ENCODE measurements at regions not wholly inside any gene's neighbourhood (a gene's known extent, or its start where the extent isn't known, plus 50 kb on each side); places are given as distances from the start of the nearest gene placed in this dataset.
A peak's percentile ranks its signal among the peaks of the same experiment; 100 is the strongest.
"Not testable (repeated sequence)": the region's sequence is repeated elsewhere in the genome, so short reads cannot be mapped to it uniquely, and the experiment has no call there.

- intact Hi-C loops (cut with DNase I); DNase-seq; H3K4me3 ChIP-seq; ATAC-seq; H3K27me3 ChIP-seq; H3K27ac ChIP-seq; H3K9me3 ChIP-seq; H3K36me3 ChIP-seq; H3K4me1 ChIP-seq: not testable (repeated sequence)
- 77 to 91% (median 81%) methylated on average over 1 of the region's 1 CpG for WGBS, 4 donors
Measured at GRCh38 chr17:30653038-30653437, 171.5 kb downstream of the CRLF3 start.

- H3K27me3 ChIP-seq; H3K9me3 ChIP-seq; H3K4me1 ChIP-seq; H3K27ac ChIP-seq; H3K4me3 ChIP-seq; intact Hi-C loops (cut with DNase I); H3K36me3 ChIP-seq; DNase-seq: not testable (repeated sequence)
- 51 to 72% (median 59%) methylated on average over 5 to 7 of the region's 7 CpGs for WGBS, 4 donors
- ATAC-seq, result peak in 2 of 4 donors; percentile 27 to 43
Measured at GRCh38 chr17:30650149-30650548, 172.9 kb downstream of the GOSR1 start.

GRCh38 chr17:30648015-30648620 lies 170.9 kb downstream of the GOSR1 start:
- H3K27me3 ChIP-seq; H3K4me1 ChIP-seq; ATAC-seq; DNase-seq; H3K4me3 ChIP-seq; intact Hi-C loops (cut with DNase I); H3K9me3 ChIP-seq; H3K36me3 ChIP-seq; H3K27ac ChIP-seq: not testable (repeated sequence)
- WGBS, 4 donors, result 89 to 95% (median 92%) methylated on average over 6 to 7 of the region's 7 CpGs

- H3K27me3 ChIP-seq; H3K27ac ChIP-seq; H3K36me3 ChIP-seq; H3K4me3 ChIP-seq; DNase-seq; H3K9me3 ChIP-seq; intact Hi-C loops (cut with DNase I); H3K4me1 ChIP-seq; ATAC-seq: not testable (repeated sequence)
- WGBS, 4 donors, result 22 to 30% (median 27%) methylated on average over 7 of the region's 7 CpGs
Measured at GRCh38 chr17:30645875-30646274, 168.7 kb downstream of the GOSR1 start.

GRCh38 chr17:30644713-30645112 lies 167.5 kb downstream of the GOSR1 start:
- peak in 1 of 4 donors; percentile 41 for ATAC-seq
- H3K27ac ChIP-seq; DNase-seq; intact Hi-C loops (cut with DNase I); H3K9me3 ChIP-seq; H3K4me3 ChIP-seq; H3K4me1 ChIP-seq; H3K36me3 ChIP-seq; H3K27me3 ChIP-seq: not testable (repeated sequence)
- WGBS, 4 donors, result 27 to 33% methylated on average over 4 of the region's 8 CpGs; no CpG with 5 or more reads in 2 of the 4 donors

GRCh38 chr17:30644287-30644686 lies 167.1 kb downstream of the GOSR1 start:
- H3K36me3 ChIP-seq; H3K27ac ChIP-seq; DNase-seq; ATAC-seq; H3K27me3 ChIP-seq; H3K9me3 ChIP-seq; H3K4me1 ChIP-seq; H3K4me3 ChIP-seq; intact Hi-C loops (cut with DNase I): not testable (repeated sequence)
- 88 to 92% (median 90%) methylated on average over 7 to 9 of the region's 9 CpGs for WGBS, 4 donors

DNA sequence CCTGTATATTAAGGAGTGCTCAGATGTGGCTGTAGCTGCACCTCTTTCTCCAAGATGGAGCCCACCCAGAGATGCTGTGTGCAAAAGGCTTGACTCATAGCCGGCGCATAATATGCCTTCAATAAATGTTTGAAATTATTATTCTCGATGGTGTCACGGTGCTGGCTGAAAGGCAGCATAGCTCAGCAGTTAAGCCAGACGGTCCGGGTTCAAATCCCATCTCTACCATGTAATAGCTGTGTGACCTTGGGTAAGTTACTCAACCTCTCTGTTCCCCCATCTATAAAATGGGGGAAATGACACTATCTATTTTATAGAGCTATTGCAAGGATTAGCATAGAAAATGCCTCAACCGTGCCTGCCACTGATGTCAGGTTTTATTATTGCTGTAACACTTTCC lies 164.2 kb downstream of the GOSR1 start:
- H3K9me3 ChIP-seq; ATAC-seq; H3K27ac ChIP-seq; H3K4me3 ChIP-seq; intact Hi-C loops (cut with DNase I); H3K4me1 ChIP-seq; DNase-seq; H3K36me3 ChIP-seq; H3K27me3 ChIP-seq: not testable (repeated sequence)
- 90 to 96% (median 94%) methylated on average over 6 to 7 of the region's 7 CpGs for WGBS, 4 donors

- WGBS, 4 donors, result 86 to 95% (median 89%) methylated on average over 3 to 4 of the region's 4 CpGs
- H3K4me3 ChIP-seq; DNase-seq; ATAC-seq; H3K4me1 ChIP-seq; H3K9me3 ChIP-seq; H3K27ac ChIP-seq; H3K27me3 ChIP-seq; H3K36me3 ChIP-seq; intact Hi-C loops (cut with DNase I): not testable (repeated sequence)
Measured at GRCh38 chr17:30639391-30639790, 162.2 kb downstream of the GOSR1 start.

- ATAC-seq; intact Hi-C loops (cut with DNase I); H3K27ac ChIP-seq; DNase-seq; H3K9me3 ChIP-seq; H3K27me3 ChIP-seq; H3K4me3 ChIP-seq; H3K36me3 ChIP-seq; H3K4me1 ChIP-seq: not testable (repeated sequence)
- WGBS, 4 donors, result 81 to 93% (median 85%) methylated on average over 3 to 4 of the region's 4 CpGs
Measured at GRCh38 chr17:30638968-30639367, 161.8 kb downstream of the GOSR1 start.

- intact Hi-C loops (cut with DNase I), result not testable (repeated sequence)
- WGBS, 4 donors, result 96 to 98% (median 97%) methylated on average over 6 of the region's 6 CpGs
Measured at GRCh38 chr17:30631651-30632050, 154.4 kb downstream of the GOSR1 start.

GRCh38 chr17:30625380-30625779 lies 148.2 kb downstream of the GOSR1 start:
- 93 to 97% (median 95%) methylated on average over 10 to 17 of the region's 18 CpGs for WGBS, 4 donors
- DNase-seq, ATAC-seq: not testable (repeated sequence)

More at GRCh38 chr17:30631651-30632050, 154.4 kb downstream of the GOSR1 start:
- H3K36me3 ChIP-seq, result peaks cover 0 to 23% (median 4%) of the 10 kb centered on the region in 9 donors
- not testable (repeated sequence) for ATAC-seq, H3K4me1 ChIP-seq, H3K27ac ChIP-seq, H3K9me3 ChIP-seq, DNase-seq, H3K27me3 ChIP-seq, H3K4me3 ChIP-seq

More at GRCh38 chr17:30625380-30625779, 148.2 kb downstream of the GOSR1 start:
- H3K27me3 ChIP-seq; H3K27ac ChIP-seq; intact Hi-C loops (cut with DNase I); H3K4me3 ChIP-seq; H3K9me3 ChIP-seq; H3K4me1 ChIP-seq: not testable (repeated sequence)
- peaks cover 0 to 24% (median 6%) of the 10 kb centered on the region in 9 donors for H3K36me3 ChIP-seq
